Activated CD4-positive, alpha-beta T cell treated with anti-CD3 and anti-CD28 coated beads for 1 hour (primary cell): ENCODE measurements at regions not wholly inside any gene's neighbourhood (a gene's known extent, or its start where the extent isn't known, plus 50 kb on each side); places are given as distances from the start of the nearest gene placed in this dataset.

Source experiments
- DNase-seq: peaks from one replicate; pipeline ENCODE4 v3.0.0-alpha.2; 2020

- no peak for DNase-seq
Observed at GRCh38 chr13:104442536-104442935, 1376.3 kb upstream of the SLC10A2 start.

- DNase-seq = no peak
Observed at GRCh38 chr13:104436555-104436954, 1370.3 kb upstream of the SLC10A2 start.

GRCh38 chr13:104431895-104432294 is 1365.7 kb upstream of the SLC10A2 start:
- DNase-seq = no peak

- no peak for DNase-seq
Observed at GRCh38 chr13:104426435-104426834, 1360.2 kb upstream of the SLC10A2 start.

GRCh38 chr13:104422668-104423067 is 1356.5 kb upstream of the SLC10A2 start:
- DNase-seq = no peak

- DNase-seq = no peak
Observed at GRCh38 chr13:104416973-104417372, 1350.8 kb upstream of the SLC10A2 start.

- no peak for DNase-seq
Observed at GRCh38 chr13:104414771-104415170, 1348.6 kb upstream of the SLC10A2 start.

- no peak for DNase-seq
Observed at GRCh38 chr13:104414181-104414580, 1348.0 kb upstream of the SLC10A2 start.

- DNase-seq = no peak
Observed at GRCh38 chr13:104411141-104411765, 1345.0 kb upstream of the SLC10A2 start.

GRCh38 chr13:104408733-104409132 is 1342.5 kb upstream of the SLC10A2 start:
- no peak for DNase-seq

- no peak for DNase-seq
Observed at GRCh38 chr13:104404325-104404724, 1338.1 kb upstream of the SLC10A2 start.

GRCh38 chr13:104389691-104390090 is 1323.5 kb upstream of the SLC10A2 start:
- no peak for DNase-seq

- DNase-seq = no peak
Observed at GRCh38 chr13:104387510-104387909, 1321.3 kb upstream of the SLC10A2 start.

GRCh38 chr13:104385404-104385803 is 1319.2 kb upstream of the SLC10A2 start:
- no peak for DNase-seq

GRCh38 chr13:104382951-104383350 is 1316.7 kb upstream of the SLC10A2 start:
- DNase-seq = no peak

GRCh38 chr13:104376588-104376987 is 1310.4 kb upstream of the SLC10A2 start:
- no peak for DNase-seq

- DNase-seq = no peak
Observed at GRCh38 chr13:104375614-104376013, 1309.4 kb upstream of the SLC10A2 start.

- DNase-seq = no peak
Observed at GRCh38 chr13:104372095-104372655, 1306.0 kb upstream of the SLC10A2 start.

- DNase-seq = no peak
Observed at GRCh38 chr13:104365430-104365829, 1299.2 kb upstream of the SLC10A2 start.

GRCh38 chr13:104357672-104358354 is 1291.6 kb upstream of the SLC10A2 start:
- DNase-seq = no peak

GRCh38 chr13:104357174-104357573 is 1291.0 kb upstream of the SLC10A2 start:
- no peak for DNase-seq

- DNase-seq = no peak
Observed at GRCh38 chr13:104355041-104355670, 1288.9 kb upstream of the SLC10A2 start.

GRCh38 chr13:104327211-104327610 is 1261.0 kb upstream of the SLC10A2 start:
- no peak for DNase-seq

GRCh38 chr13:104326523-104326922 is 1260.3 kb upstream of the SLC10A2 start:
- no peak for DNase-seq
